A673 (cell line): ENCODE measurements at regions not wholly inside any gene's neighbourhood (a gene's known extent, or its start where the extent isn't known, plus 50 kb on each side); places are given as distances from the start of the nearest gene placed in this dataset.

Source experiments
- BruUV-seq: library from RNA; stranded (reverse); fragments of 400-500 nt; replicated peaks from 2 replicates; lab custom pipeline; 2021; lab: Mats Ljungman, UMichigan
- CTCF ChIA-PET: fragments of 300-600 bp; sonication (Branson Sonifier 250); formaldehyde crosslinking; loops from one replicate; lab custom pipeline; 2022; ENCODE audit warnings: antibody characterized with exemption; lab: Charles Lee
- POLR2A ChIA-PET: fragments of 300-600 bp; sonication (Branson Sonifier 250); formaldehyde crosslinking; loops from one replicate; lab custom pipeline; 2022; ENCODE audit warnings: antibody characterized with exemption; ENCODE audit not compliant: low non-redundant PET; lab: Charles Lee
- DNase-seq: peaks from one replicate; pipeline ENCODE4 v3.0.0-alpha.2; 2015; ENCODE audit warnings: low spot score
- H3K27ac ChIP-seq: fragments of 200-600 bp; sonication (generic); 2 replicates; pipeline ENCODE4 v1.5.1; 2016; ENCODE audit warnings: mixed run types, low read depth, mild to moderate bottlenecking, mixed read lengths, antibody characterized with exemption, low read length; ENCODE audit not compliant: poor library complexity, severe bottlenecking
- H3K27me3 ChIP-seq: fragments of 200-600 bp; sonication (generic); replicated peaks from 2 replicates; pipeline ENCODE4 v1.6.1; 2017; ENCODE audit warnings: mixed run types, low read depth, mild to moderate bottlenecking, mixed read lengths, antibody characterized with exemption, low read length; ENCODE audit not compliant: insufficient read depth, poor library complexity
- H3K36me3 ChIP-seq: fragments of 200-600 bp; sonication (generic); 2 replicates; pipeline ENCODE4 v1.6.1; 2016; ENCODE audit warnings: mixed run types, mild to moderate bottlenecking, mixed read lengths, antibody characterized with exemption, low read length; ENCODE audit not compliant: insufficient read depth, poor library complexity, severe bottlenecking
- H3K4me1 ChIP-seq: fragments of 200-600 bp; sonication (generic); 2 replicates; pipeline ENCODE4 v1.6.1; 2017; ENCODE audit warnings: mixed run types, mild to moderate bottlenecking, mixed read lengths, antibody characterized with exemption, low read length; ENCODE audit not compliant: insufficient read depth, poor library complexity, severe bottlenecking
- H3K4me3 ChIP-seq: fragments of 200-600 bp; sonication (generic); 2 replicates; pipeline ENCODE4 v1.5.1; 2016; ENCODE audit warnings: low read depth, mixed run types, mild to moderate bottlenecking, mixed read lengths, low read length; ENCODE audit not compliant: poor library complexity, severe bottlenecking
- H3K9me3 ChIP-seq: fragments of 200-600 bp; sonication (generic); 2 replicates; pipeline ENCODE4 v1.6.1; 2016; ENCODE audit warnings: mixed run types, low read depth, mild to moderate bottlenecking, mixed read lengths, antibody characterized with exemption, low read length; ENCODE audit not compliant: poor library complexity, severe bottlenecking
- CTCF ChIP-seq: fragments of 300-800, 200-600 bp; sonication (generic); conservative IDR thresholded peaks from 2 replicates; pipeline ENCODE4 v1.5.1; 2017; ENCODE audit warnings: low read depth, mild to moderate bottlenecking, antibody characterized with exemption, low read length, moderate library complexity, mixed read lengths
- EZH2 ChIP-seq: fragments of 200-600 bp; sonication (generic); IDR thresholded peaks from 2 replicates; pipeline ENCODE4 v1.6.1; 2017; ENCODE audit warnings: borderline replicate concordance, low read depth, mild to moderate bottlenecking, mixed read lengths, antibody characterized with exemption, low read length; ENCODE audit not compliant: poor library complexity, severe bottlenecking
- intact Hi-C: fragments of 100-400 bp; cut with micrococcal nuclease; formaldehyde crosslinking; loops from one replicate; pipeline ENCODE4 v1.10.0; 2022; ENCODE audit not compliant: unreplicated experiment

GRCh38 chr18:47557160-47557559, 305.7 kb upstream of the SKOR2 start:
- Histone ChIP-seq H3K9me3 (no peaks in the 10 kb centered on the region), H3K27me3 (peaks cover 44% of the 10 kb centered on the region), H3K36me3 (no peaks in the 10 kb centered on the region), H3K4me1 (no peaks in the 10 kb centered on the region), H3K27ac (no peak overlapping the region), H3K4me3 (no peak overlapping the region)
- TF ChIP-seq CTCF = no peak
- TF ChIP-seq EZH2 = no peak
- no TSS peak for BruUV-seq
- DNase-seq = no peak
- intact Hi-C loops = no loop called here
- POLR2A ChIA-PET = no interaction called here
- CTCF ChIA-PET = no interaction called here

GRCh38 chr18:47552783-47553182, 301.3 kb upstream of the SKOR2 start:
- no peak for DNase-seq
- H3K9me3 ChIP-seq = no peaks in the 10 kb centered on the region
- BruUV-seq = no TSS peak
- H3K27ac ChIP-seq = no peak overlapping the region
- ChIA-PET POLR2A (no interaction called here), CTCF (no interaction called here)
- TF ChIP-seq EZH2 (no peak), CTCF (no peak)
- intact Hi-C loops = no loop called here
- H3K27me3 ChIP-seq = peaks cover 21% of the 10 kb centered on the region
- H3K4me3 ChIP-seq = no peak overlapping the region
- H3K36me3 ChIP-seq = no peaks in the 10 kb centered on the region
- H3K4me1 ChIP-seq = no peaks in the 10 kb centered on the region

GRCh38 chr18:47550611-47551010, 299.2 kb upstream of the SKOR2 start:
- ChIA-PET CTCF (interaction anchor here (0.7 to 1.1 kb wide), 2 partner anchors 198 to 214 kb away, joined by 3 read pairs; no protein-coding TSS in a partner anchor), POLR2A (no interaction called here)
- Histone ChIP-seq H3K27ac (no peak overlapping the region), H3K36me3 (no peaks in the 10 kb centered on the region), H3K9me3 (no peaks in the 10 kb centered on the region), H3K4me3 (no peak overlapping the region), H3K4me1 (no peaks in the 10 kb centered on the region), H3K27me3 (peaks cover 37% of the 10 kb centered on the region)
- intact Hi-C loops = no loop called here
- DNase-seq = no peak
- TF ChIP-seq CTCF = no peak
- BruUV-seq = no TSS peak
